Ectodermal cell (in vitro differentiated cells): ENCODE measurements at regions not wholly inside any gene's neighbourhood (a gene's known extent, or its start where the extent isn't known, plus 50 kb on each side); places are given as distances from the start of the nearest gene placed in this dataset.
A peak's percentile ranks its signal among the peaks of the same experiment; 100 is the strongest.

Experiments used
- H3K27ac ChIP-seq: 2 replicates; pipeline ENCODE4 v1.7.0; 2013; ENCODE audit warnings: mild to moderate bottlenecking, low read depth, low read length; ENCODE audit not compliant: insufficient read depth, poor library complexity, severe bottlenecking
- H3K27me3 ChIP-seq: 2 replicates; pipeline ENCODE4 v1.7.0; 2013; ENCODE audit warnings: mild to moderate bottlenecking, low read length; ENCODE audit not compliant: insufficient read depth, control insufficient read depth, poor library complexity, severe bottlenecking
- H3K36me3 ChIP-seq: one replicate; pipeline ENCODE4 v1.7.0; 2013; ENCODE audit warnings: low read length; ENCODE audit not compliant: control insufficient read depth, insufficient read depth
- H3K4me1 ChIP-seq: one replicate; pipeline ENCODE4 v1.7.0; 2013; ENCODE audit warnings: low read length; ENCODE audit not compliant: control insufficient read depth, insufficient read depth
- H3K4me3 ChIP-seq: 2 replicates; pipeline ENCODE4 v1.7.0; 2013; ENCODE audit warnings: low read depth, low read length, control low read depth; ENCODE audit not compliant: insufficient read depth
- H3K9me3 ChIP-seq: 2 replicates; pipeline ENCODE4 v1.7.0; 2013; ENCODE audit warnings: mild to moderate bottlenecking, low read length, moderate library complexity; ENCODE audit not compliant: control insufficient read depth
- WGBS, 2 experiments: methylation state at CpG; one replicate each; pipeline ENCODE4 v1.1.7; 2013; ENCODE audit warnings: missing lambda C conversion rate in 2 of 2; 5-methylcytosine and 5-hydroxymethylcytosine counted together

- Histone ChIP-seq H3K4me3 (no peak overlapping the region), H3K27me3 (no peaks in the 10 kb centered on the region), H3K4me1 (no peaks in the 10 kb centered on the region), H3K27ac (no peak overlapping the region), H3K9me3 (no peaks in the 10 kb centered on the region), H3K36me3 (no peaks in the 10 kb centered on the region)
- WGBS, 2 experiments = 94 to 96% methylated on average over 2 of the region's 2 CpGs
Observed at GRCh38 chr2:147657086-147658000, 187.5 kb upstream of the ACVR2A start.

DNA sequence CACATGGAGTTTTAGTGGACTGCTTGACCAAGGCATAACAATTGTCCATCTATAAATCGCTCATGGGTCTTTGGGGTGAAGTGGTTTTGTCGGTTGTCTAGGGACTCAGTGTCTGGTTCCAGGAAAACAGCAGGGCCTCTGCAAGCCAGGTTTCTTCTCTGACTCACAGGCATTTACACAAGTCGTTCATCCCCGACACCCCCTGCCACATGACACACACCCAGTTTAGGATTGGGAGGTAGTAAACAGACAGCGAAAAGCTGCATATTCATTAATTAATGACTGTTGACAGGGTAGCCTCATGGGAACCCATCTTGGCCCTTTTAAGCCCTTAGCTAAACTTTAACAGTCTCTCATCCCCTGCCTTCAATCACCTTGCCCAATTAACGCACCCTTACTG is 194.8 kb upstream of the ACVR2A start:
- 91 to 95% methylated on average over 6 of the region's 6 CpGs for WGBS, 2 experiments
- no peaks in the 10 kb centered on the region for H3K9me3 ChIP-seq
- H3K27ac ChIP-seq = no peak overlapping the region
- H3K36me3 ChIP-seq = no peaks in the 10 kb centered on the region
- H3K4me3 ChIP-seq = no peak overlapping the region
- H3K27me3 ChIP-seq = no peaks in the 10 kb centered on the region
- peaks cover 25% of the 10 kb centered on the region for H3K4me1 ChIP-seq

DNA sequence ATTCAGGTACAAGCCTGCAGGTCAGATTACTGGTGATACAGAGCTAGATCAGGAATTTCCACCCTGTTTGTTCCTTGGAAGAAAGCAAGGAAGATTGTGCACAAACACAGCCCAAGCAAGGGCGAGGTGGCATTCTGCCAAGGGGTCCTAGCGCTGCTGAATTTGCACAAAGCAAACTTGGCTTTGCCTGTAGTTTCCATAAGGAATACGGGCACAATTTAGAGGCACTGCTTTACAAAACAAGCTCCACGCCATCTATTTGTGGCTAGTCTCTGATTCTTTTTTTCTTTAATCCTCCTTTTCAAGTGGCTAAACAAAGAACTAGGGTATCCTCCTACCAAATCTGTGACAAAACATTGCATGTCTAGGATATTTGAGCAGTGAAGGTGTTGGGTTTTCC is 195.5 kb upstream of the ACVR2A start:
- peaks cover 25% of the 10 kb centered on the region for H3K4me1 ChIP-seq

GRCh38 chr2:147648471-147648870 is 196.4 kb upstream of the ACVR2A start:
- WGBS, 2 experiments = 97% methylated on average over 3 of the region's 3 CpGs; no CpG with 5 or more reads in 1 of the 2 experiments
- H3K27ac ChIP-seq = no peak overlapping the region
- peaks cover 25% of the 10 kb centered on the region for H3K4me1 ChIP-seq

More for the DNA sequence above, 195.5 kb upstream of the ACVR2A start:
- 79 to 80% methylated on average over 4 of the region's 4 CpGs for WGBS, 2 experiments
- Histone ChIP-seq H3K36me3 (no peaks in the 10 kb centered on the region), H3K4me3 (no peak overlapping the region), H3K27ac (peak overlapping the region; percentile 40), H3K9me3 (no peaks in the 10 kb centered on the region), H3K27me3 (no peaks in the 10 kb centered on the region)

DNA sequence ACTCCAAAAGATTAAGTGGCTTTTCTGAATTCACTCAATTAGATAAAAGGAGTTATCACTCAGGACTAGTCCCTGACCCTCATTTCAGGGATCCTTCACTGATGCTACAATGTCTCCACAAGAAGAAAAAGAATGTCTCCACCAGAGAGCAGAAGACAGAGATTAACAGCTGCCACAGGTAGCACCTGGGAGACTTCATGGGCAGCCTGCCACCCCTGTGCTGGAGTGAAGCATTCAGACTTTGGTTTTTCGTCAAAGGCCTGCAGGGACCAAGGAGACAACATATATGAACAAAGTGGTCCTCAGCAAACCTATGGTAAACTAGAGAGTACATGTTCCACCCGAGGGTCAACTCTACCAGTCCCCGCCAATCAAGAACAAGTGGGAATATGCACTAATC is 197.0 kb upstream of the ACVR2A start:
- 94 to 95% methylated on average over 3 of the region's 3 CpGs for WGBS, 2 experiments
- Histone ChIP-seq H3K36me3 (no peaks in the 10 kb centered on the region), H3K27me3 (no peaks in the 10 kb centered on the region), H3K4me1 (peaks cover 25% of the 10 kb centered on the region), H3K4me3 (no peak overlapping the region), H3K9me3 (no peaks in the 10 kb centered on the region), H3K27ac (no peak overlapping the region)

More at GRCh38 chr2:147648471-147648870, 196.4 kb upstream of the ACVR2A start:
- Histone ChIP-seq H3K9me3 (no peaks in the 10 kb centered on the region), H3K4me3 (no peak overlapping the region), H3K27me3 (no peaks in the 10 kb centered on the region), H3K36me3 (no peaks in the 10 kb centered on the region)

GRCh38 chr2:147646818-147647468 is 197.9 kb upstream of the ACVR2A start:
- 9 to 35% methylated on average over 5 to 7 of the region's 7 CpGs for WGBS, 2 experiments
- Histone ChIP-seq H3K36me3 (no peaks in the 10 kb centered on the region), H3K4me3 (no peak overlapping the region), H3K27me3 (no peaks in the 10 kb centered on the region), H3K27ac (peak overlapping the region; percentile 46), H3K9me3 (no peaks in the 10 kb centered on the region), H3K4me1 (peaks cover 25% of the 10 kb centered on the region)

- Histone ChIP-seq H3K9me3 (no peaks in the 10 kb centered on the region), H3K4me1 (peaks cover 24% of the 10 kb centered on the region), H3K4me3 (no peak overlapping the region), H3K27ac (no peak overlapping the region), H3K36me3 (no peaks in the 10 kb centered on the region), H3K27me3 (no peaks in the 10 kb centered on the region)
- WGBS, 2 experiments = 92 to 96% methylated on average over 4 of the region's 4 CpGs
Observed at GRCh38 chr2:147644491-147644890, 200.3 kb upstream of the ACVR2A start.

DNA sequence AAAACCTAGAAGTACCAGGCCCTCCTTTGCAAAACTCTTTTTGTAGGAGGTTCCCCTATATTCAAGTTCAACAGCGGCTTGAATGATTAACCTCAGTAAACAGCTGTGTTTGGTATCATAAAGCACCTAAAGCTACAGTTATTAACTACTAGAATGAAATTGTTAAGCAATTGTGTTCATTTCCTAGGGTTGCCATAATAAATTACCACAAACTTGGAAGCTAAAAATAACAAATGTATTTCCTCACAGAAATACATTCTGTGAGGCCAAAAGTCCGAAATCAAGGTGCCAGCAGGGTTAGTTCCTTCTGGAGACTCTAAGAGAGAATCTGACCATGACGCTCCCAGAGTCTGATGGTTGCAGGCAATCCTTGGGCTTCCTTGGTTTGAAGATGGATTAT is 202.1 kb upstream of the ACVR2A start:
- Histone ChIP-seq H3K36me3 (no peaks in the 10 kb centered on the region), H3K27me3 (no peaks in the 10 kb centered on the region), H3K4me1 (peaks cover 10% of the 10 kb centered on the region), H3K4me3 (no peak overlapping the region), H3K27ac (no peak overlapping the region), H3K9me3 (no peaks in the 10 kb centered on the region)
- 92 to 93% methylated on average over 3 of the region's 3 CpGs for WGBS, 2 experiments

DNA sequence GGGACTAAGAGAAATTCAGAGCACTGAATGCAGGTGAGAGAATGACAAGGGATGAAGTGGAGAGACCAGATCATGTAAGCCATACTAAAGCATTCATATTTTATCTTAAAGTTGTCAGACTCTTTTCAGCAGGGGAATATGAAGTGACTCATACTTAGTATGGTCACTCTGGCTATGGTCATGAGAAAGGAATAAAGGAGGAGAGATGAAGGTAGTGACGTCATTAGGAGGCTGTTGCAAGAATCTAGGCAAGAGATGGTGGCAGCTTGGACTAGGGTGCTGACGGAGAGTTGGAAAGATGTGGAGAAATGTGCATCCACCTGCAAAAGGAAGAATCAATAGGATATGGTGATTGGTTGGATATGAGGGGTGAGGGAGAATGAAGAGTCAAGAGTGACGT is 203.2 kb upstream of the ACVR2A start:
- Histone ChIP-seq H3K27ac (no peak overlapping the region), H3K27me3 (no peaks in the 10 kb centered on the region), H3K9me3 (no peaks in the 10 kb centered on the region), H3K4me1 (peaks cover 3% of the 10 kb centered on the region), H3K4me3 (no peak overlapping the region), H3K36me3 (no peaks in the 10 kb centered on the region)
- WGBS, 2 experiments = 92 to 93% methylated on average over 3 of the region's 3 CpGs

- no peak overlapping the region for H3K27ac ChIP-seq
- H3K36me3 ChIP-seq = no peaks in the 10 kb centered on the region
- no peaks in the 10 kb centered on the region for H3K4me1 ChIP-seq
- no peak overlapping the region for H3K4me3 ChIP-seq
- H3K9me3 ChIP-seq = no peaks in the 10 kb centered on the region
- no peaks in the 10 kb centered on the region for H3K27me3 ChIP-seq
- WGBS, 2 experiments = 90 to 100% methylated on average over 2 of the region's 2 CpGs
Observed at GRCh38 chr2:147639891-147640290, 204.9 kb upstream of the ACVR2A start.
